ENCODE measurements at regions not wholly inside any gene's neighbourhood (a gene's known extent, or its start where the extent isn't known, plus 50 kb on each side); places are given as distances from the start of the nearest gene placed in this dataset.

DNA sequence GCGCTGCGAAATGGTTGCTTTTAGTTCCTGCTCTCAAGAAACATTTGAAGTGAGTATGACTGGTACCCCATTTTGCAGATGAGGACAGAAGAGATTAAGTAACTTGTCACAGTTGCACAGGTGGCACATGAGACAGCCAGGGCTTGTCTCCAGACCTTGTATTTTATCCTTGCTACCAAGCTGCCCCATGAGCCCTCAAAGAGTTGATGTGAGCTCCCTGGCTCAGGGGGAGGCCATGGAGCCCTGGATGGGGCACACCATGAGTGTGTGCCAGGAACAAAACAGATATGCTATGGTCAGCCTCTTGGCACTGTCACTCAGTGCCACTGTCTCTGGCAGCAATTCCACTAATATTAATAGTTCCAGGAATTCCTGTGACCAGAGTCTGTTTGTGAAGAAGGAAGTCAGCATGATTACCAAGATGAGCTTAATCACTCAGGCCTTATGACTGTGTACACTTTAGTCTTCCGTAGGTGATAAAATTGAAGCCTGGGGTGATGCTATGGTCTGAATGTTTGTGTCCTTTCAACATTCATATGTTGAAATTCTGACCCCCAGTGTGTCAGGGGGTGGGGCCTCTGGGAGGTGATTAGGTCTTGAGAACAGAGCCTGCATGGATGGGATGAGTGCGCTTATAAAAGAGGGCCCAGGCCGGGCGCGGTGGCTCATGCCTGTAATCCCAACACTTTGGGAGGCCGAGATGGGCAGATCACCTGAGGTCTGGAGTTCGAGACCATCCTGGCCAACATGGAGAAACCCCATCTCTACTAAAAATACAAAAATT is 806.8 kb downstream of the AACS start:
- intact Hi-C loops (cut with DNase I): no loop called here
- TF ChIP-seq, protein P1, sequence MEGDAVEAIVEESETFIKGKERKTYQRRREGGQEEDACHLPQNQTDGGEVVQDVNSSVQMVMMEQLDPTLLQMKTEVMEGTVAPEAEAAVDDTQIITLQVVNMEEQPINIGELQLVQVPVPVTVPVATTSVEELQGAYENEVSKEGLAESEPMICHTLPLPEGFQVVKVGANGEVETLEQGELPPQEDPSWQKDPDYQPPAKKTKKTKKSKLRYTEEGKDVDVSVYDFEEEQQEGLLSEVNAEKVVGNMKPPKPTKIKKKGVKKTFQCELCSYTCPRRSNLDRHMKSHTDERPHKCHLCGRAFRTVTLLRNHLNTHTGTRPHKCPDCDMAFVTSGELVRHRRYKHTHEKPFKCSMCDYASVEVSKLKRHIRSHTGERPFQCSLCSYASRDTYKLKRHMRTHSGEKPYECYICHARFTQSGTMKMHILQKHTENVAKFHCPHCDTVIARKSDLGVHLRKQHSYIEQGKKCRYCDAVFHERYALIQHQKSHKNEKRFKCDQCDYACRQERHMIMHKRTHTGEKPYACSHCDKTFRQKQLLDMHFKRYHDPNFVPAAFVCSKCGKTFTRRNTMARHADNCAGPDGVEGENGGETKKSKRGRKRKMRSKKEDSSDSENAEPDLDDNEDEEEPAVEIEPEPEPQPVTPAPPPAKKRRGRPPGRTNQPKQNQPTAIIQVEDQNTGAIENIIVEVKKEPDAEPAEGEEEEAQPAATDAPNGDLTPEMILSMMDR (IDR thresholded peaks at IDR 0.05): no peak
- no peak overlapping the region for H3K4me3 ChIP-seq
- H3K36me3 ChIP-seq: no peaks in the 10 kb centered on the region
- H3K27ac ChIP-seq: no peak overlapping the region
- 88 to 89% methylated on average over 3 to 9 of the region's 9 CpGs for WGBS, 2 donors
- H3K9me3 ChIP-seq: no peaks in the 10 kb centered on the region
- no peak for DNase-seq
- no peaks in the 10 kb centered on the region for H3K27me3 ChIP-seq
- H3K4me1 ChIP-seq: no peaks in the 10 kb centered on the region

GRCh38 chr12:125873016-125873415 is 807.8 kb downstream of the AACS start:
- no peak overlapping the region for H3K4me3 ChIP-seq
- intact Hi-C loops (cut with DNase I): no loop called here
- no peaks in the 10 kb centered on the region for H3K4me1 ChIP-seq
- no peaks in the 10 kb centered on the region for H3K9me3 ChIP-seq
- no peaks in the 10 kb centered on the region for H3K27me3 ChIP-seq
- WGBS, 2 donors: 69 to 73% methylated on average over 5 of the region's 5 CpGs
- TF ChIP-seq, protein P1 (IDR thresholded peaks at IDR 0.05): no peak
- TF ChIP-seq POLR2A (IDR thresholded peaks at IDR 0.05): no peak
- no peaks in the 10 kb centered on the region for H3K36me3 ChIP-seq
- DNase-seq: no peak
- H3K27ac ChIP-seq: no peak overlapping the region

- no peak for DNase-seq
- H3K4me1 ChIP-seq: no peaks in the 10 kb centered on the region
- no peaks in the 10 kb centered on the region for H3K9me3 ChIP-seq
- WGBS, 2 donors: 30 to 38% methylated on average over 4 of the region's 4 CpGs
- no peak overlapping the region for H3K4me3 ChIP-seq
- no peaks in the 10 kb centered on the region for H3K27me3 ChIP-seq
- H3K27ac ChIP-seq: no peak overlapping the region
- no peaks in the 10 kb centered on the region for H3K36me3 ChIP-seq
- TF ChIP-seq, protein P1 (IDR thresholded peaks at IDR 0.05): no peak
- intact Hi-C loops (cut with DNase I): no loop called here
These were observed 813.2 kb downstream of the AACS start for GRCh38 chr12:125878483-125878882.

DNA sequence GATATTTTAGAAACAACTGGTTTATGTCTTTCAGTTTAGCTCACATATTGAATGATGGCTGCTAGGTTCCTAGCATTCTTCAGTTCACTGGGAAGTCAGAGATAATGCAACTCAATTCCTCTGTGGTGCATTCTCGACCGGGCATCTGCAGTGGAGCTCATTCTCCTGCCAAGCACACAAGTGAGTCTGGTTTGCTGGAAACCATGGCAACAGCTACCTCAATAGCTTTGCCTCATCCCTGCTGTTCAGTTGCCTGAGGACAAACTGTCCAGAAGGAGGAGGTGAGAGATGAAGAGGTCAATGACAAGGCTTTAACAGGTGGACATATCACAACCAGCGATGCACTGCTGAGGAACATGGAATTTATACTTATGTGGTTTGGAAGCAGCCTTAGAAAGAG is 816.9 kb downstream of the AACS start:
- H3K4me3 ChIP-seq: no peak overlapping the region
- intact Hi-C loops (cut with DNase I): no loop called here
- 27 to 40% methylated on average over 3 of the region's 3 CpGs for WGBS, 2 donors
- H3K27ac ChIP-seq: no peak overlapping the region
- H3K27me3 ChIP-seq: no peaks in the 10 kb centered on the region
- TF ChIP-seq, protein P1 (IDR thresholded peaks at IDR 0.05): no peak
- TF ChIP-seq POLR2A (IDR thresholded peaks at IDR 0.05): no peak
- no peak for DNase-seq
- H3K36me3 ChIP-seq: no peaks in the 10 kb centered on the region
- H3K9me3 ChIP-seq: no peaks in the 10 kb centered on the region
- H3K4me1 ChIP-seq: no peaks in the 10 kb centered on the region

- no peak for DNase-seq
- no peaks in the 10 kb centered on the region for H3K4me1 ChIP-seq
- no peaks in the 10 kb centered on the region for H3K27me3 ChIP-seq
- no peaks in the 10 kb centered on the region for H3K9me3 ChIP-seq
- TF ChIP-seq, protein P1 (IDR thresholded peaks at IDR 0.05): no peak
- TF ChIP-seq POLR2A (IDR thresholded peaks at IDR 0.05): no peak
- no peak overlapping the region for H3K27ac ChIP-seq
- intact Hi-C loops (cut with DNase I): no loop called here
- no peaks in the 10 kb centered on the region for H3K36me3 ChIP-seq
- no peak overlapping the region for H3K4me3 ChIP-seq
These were observed 823.7 kb downstream of the AACS start for GRCh38 chr12:125888921-125889320.
